SH-SY5Y (cell line): ENCODE measurements at regions not wholly inside any gene's neighbourhood (a gene's known extent, or its start where the extent isn't known, plus 50 kb on each side); places are given as distances from the start of the nearest gene placed in this dataset.

Source experiments
- GATA2 ChIP-seq: IDR thresholded peaks from 2 replicates; pipeline ENCODE4 v1.6.1; 2011; ENCODE audit warnings: mild to moderate bottlenecking, low read depth, low read length
- GATA3 ChIP-seq: IDR thresholded peaks from 2 replicates; pipeline ENCODE4 v1.6.1; 2011; ENCODE audit warnings: low read depth, mild to moderate bottlenecking, low read length, moderate library complexity

DNA sequence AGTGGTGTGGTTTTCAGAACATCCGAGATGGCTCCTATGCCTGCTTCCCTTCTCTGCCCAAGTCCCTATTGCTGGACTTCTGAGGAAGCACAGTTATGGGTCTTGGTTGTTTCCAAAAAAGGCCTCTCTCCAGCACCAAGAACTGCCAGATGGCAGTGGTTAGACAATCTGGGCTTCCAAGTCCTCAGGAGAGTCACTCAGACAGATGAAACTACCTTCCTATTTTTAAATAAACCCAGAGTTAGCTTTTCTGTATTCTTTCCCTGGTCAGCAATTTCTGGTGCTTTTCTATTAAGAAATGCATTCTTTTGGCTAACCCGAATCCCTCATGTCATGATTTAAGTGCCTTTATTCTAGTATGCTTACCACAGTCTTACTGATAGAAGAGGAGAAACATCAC lies 245.9 kb downstream of the PRDM2 start:
- no peak for TF ChIP-seq GATA3

GRCh38 chr1:13947658-13948057 lies 247.7 kb downstream of the PRDM2 start:
- TF ChIP-seq GATA3 (no peak), GATA2 (no peak)

- TF ChIP-seq GATA3: no peak
- TF ChIP-seq GATA2: no peak
Observed at GRCh38 chr1:13948396-13948795, 248.4 kb downstream of the PRDM2 start.

- TF ChIP-seq GATA2 (no peak), GATA3 (no peak)
Observed at GRCh38 chr1:13948888-13949391, 249.0 kb downstream of the PRDM2 start.

- TF ChIP-seq GATA3: no peak
- TF ChIP-seq GATA2: no peak
Observed at GRCh38 chr1:13949546-13949945, 249.6 kb downstream of the PRDM2 start.

DNA sequence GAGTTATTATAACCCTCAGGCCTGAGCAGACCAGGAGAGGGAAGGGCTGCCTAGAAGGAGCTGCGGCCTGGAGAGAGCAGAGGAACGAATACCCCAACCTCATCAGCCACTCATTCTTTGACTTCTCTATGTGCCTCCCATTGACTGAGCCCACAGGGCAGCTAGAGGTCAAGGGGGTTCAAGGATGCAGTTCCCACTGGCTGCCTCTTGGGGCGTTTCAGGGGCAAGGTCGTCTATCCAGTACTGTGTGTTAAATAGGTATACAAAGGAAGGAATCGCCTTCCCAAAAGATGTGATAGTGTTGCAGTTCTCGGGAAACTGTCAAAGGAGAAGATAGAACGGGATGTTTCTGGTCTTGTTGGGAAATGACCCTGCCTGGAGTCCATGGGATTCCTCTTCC lies 250.6 kb downstream of the PRDM2 start:
- no peak for TF ChIP-seq GATA3
- TF ChIP-seq GATA2: no peak

DNA sequence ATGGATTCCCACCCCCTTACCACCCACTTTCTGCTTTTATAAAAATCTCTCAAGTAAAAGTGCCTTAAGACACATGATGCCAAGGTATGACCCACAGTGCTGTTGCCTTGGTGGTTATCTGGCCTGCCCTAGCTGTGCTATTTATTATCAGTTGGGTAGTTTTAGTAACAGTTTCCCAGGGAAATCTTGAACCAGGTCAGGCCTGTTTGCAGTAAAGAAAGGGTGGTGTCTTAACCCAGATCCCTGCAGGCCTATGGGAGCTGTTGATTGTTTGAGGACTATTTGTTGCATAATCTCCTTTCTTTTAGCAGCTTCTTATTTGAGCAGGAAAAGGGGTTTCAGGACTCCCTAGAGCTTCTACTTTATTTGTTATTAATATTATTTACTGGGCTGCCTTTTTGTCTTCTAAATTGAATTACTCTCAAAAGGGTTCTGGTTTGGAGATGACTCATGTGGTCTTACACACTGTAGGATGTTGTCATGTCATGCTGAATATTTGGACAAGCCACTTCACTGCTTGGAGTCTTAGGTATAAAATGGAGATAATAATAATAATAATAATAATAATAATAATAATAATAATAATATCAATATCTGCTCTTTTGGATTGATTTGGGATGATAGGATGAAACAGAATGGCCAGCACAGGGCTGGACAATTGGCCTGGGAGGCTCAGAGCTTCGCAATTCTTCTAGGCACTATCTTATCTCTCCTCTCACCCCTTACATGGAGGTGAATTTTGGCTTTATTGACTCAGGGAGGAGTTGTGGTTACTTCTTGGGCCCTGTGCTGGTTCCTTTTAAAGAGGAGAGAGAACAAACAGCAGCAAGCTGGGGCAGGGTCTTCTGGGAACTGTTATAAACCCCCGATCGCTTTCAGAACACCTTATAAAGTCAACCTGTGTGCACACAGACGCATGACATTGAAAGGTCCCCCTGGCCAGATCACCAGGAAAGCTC lies 252.1 kb downstream of the PRDM2 start:
- TF ChIP-seq GATA2 (no peak), GATA3 (no peak)

DNA sequence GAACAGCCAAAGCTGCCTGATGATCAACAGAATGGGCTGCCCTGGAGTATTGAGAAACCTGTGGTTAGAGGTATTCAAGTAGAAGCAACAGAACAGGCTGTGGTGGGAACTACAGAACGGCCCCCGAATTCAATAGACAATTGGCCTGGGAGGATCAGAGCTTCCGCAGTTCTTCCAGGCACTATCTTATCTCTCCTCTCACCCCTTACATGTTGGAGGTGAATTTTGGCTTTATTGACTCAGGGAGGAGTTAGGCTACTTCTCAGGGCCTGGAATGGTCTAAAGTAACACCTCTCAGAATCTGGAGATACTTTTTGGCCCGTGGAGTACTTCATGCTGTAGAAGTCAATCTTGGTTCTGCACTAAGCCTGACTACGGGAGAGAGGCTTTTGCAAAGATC lies 253.0 kb downstream of the PRDM2 start:
- TF ChIP-seq GATA3 (no peak), GATA2 (no peak)

DNA sequence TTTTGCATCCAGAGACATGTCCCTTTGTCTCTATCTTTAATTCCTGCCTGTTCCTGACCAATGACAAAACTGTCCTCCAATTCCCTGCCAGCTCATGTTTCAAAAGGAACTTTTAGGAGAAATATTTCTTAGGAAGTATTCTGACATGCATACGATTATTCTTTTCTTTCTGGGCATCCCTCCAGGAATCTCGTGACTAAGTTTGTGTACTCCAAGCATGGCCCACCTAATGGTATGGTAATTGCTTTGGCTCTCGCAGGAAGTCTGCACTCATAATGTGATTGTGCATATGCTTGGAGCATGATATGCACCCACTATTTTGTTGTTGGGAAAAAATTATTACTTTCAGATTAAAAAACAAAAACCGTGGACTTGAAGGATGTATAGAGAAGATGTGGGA lies 256.4 kb downstream of the PRDM2 start:
- no peak for TF ChIP-seq GATA2
- no peak for TF ChIP-seq GATA3

- TF ChIP-seq GATA2: no peak
- no peak for TF ChIP-seq GATA3
Observed at GRCh38 chr1:13960375-13960987, 260.5 kb downstream of the PRDM2 start.

DNA sequence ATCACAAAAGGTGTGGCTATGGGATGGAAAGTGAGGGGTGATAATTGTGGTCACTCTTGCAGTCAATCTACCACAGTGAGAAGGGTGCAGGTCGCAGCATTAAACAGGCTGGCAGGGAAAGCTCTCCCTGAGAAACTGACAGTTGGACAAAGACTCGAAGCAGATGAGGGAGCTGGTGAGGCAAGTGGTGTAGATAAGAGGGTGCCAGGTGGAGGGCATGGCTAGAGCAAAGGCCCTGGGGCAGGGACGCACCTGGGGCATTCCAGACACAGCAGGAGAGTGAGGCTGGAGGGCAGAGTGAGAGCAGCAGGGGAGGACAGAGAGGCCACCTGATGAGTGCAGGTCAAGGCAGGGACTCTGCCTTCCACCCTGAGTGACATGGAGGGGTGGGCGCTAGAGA lies 264.8 kb downstream of the PRDM2 start:
- no peak for TF ChIP-seq GATA3
- TF ChIP-seq GATA2: no peak

DNA sequence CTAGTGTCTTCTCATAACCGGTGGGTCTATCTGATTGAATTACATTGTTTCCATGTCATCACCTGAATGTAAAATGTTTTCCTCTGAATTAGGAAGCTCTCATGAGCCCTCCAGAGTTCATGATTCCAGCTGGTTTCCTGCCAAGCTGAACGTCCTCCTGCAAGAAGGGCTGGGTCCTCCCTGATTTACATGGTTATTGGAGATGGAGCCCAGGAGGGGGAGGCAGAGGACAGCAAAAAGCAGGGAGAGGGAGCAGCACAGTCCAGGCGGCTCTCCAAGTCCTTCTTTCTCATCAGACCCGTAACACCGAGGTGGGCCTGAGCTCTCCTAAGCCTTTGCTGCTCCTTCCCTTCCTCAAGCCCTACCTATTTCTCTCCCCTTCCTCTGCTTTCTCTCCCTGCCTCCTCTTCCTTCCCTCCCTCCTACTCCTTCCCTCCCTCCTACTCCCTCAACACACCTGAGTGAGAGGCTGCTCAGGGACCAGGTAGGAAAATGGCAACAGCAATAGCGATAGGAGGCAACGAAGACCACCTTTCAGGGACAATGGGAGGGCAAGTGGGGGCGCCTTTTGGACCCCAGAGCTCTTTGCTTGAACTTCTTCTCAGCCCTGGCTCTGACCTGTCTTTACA lies 265.9 kb downstream of the PRDM2 start:
- TF ChIP-seq GATA3 (no peak), GATA2 (no peak)

DNA sequence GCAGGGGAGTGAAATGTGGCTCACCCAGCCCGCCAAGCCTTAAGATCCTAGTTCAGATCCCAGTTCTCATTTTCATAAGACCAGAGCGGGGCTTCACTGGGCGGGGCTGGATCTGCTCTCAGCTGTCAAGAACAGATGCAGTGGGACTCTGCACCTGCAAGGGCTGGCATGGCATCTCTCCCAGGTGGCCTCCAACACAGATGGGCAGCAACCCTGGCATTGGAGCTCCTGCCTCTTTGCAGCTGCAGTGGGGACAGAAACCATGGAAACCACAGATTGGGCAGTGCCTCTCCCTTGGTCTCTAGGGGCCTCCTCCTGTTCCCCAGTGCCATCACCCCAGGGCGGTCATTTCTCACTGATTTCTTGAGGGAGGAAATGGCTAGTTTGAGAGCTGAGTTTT lies 267.7 kb downstream of the PRDM2 start:
- TF ChIP-seq GATA2 (no peak), GATA3 (no peak)

DNA sequence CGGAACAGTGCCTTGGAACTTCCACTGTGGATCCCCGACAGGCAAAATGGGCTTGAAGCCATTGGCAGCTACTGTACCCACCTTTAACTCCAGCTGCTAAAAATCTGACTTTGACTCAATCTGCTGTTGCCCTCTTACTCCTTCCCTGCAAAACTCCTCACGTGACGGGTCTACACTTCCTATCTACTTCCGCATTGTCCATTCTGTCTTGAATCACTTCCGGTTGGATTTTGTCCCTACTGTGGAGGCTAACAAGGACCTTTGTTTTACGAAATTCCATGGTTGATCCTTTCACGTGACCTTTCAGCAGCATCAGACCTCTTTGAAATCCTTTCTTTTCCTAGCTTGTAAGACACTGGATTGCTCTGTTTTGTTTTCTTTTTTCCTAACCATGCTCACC lies 268.4 kb downstream of the PRDM2 start:
- no peak for TF ChIP-seq GATA3
- no peak for TF ChIP-seq GATA2
